Brain pericyte (primary cell): ENCODE measurements at regions not wholly inside any gene's neighbourhood (a gene's known extent, or its start where the extent isn't known, plus 50 kb on each side); places are given as distances from the start of the nearest gene placed in this dataset.

Experiments
- DNase-seq: peaks from one replicate; pipeline ENCODE4 v3.0.0-alpha.2; 2012; ENCODE audit warnings: low read depth, low spot score

- no peak for DNase-seq
These were observed 345.1 kb upstream of the CBLB start for GRCh38 chr3:106213954-106214353.

DNA sequence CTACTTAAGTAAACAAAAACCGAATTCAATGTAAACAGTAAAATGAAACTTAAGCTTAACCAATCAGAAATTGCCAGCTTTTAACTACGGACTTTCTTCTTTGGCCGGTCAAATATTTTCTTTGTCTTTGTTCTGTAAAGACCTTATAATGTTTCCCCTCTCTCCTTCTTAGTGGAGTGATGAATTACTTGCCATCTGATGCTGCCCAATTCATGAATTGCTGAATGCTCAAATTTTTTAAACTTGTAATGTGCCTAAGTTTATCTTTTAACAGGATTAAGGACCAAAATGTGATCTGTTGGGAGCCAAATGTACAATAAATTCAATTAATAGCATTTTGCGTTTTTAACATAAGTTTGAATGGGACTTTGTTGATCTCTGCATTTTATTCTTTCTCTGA lies 345.8 kb upstream of the CBLB start:
- DNase-seq = no peak

DNA sequence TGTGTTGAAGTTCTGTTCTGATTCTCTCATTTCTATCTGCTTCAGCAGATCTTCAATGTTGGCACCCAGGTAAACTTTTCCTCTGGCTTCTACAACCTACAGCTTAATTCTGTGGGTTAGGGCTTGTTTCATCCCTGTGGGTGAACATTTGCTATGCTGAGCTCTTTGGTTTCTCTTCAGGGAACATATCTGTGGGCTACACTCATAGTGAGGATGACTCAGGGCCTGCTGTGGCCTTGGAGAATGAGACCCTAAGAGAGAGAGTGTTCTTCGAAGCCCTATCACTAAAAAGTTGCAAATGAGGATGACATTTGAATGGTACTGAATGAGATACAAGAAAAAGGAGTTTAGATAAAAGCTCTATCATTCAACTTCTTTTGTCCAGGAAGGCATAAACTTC lies 346.2 kb upstream of the CBLB start:
- DNase-seq = no peak

- no peak for DNase-seq
These were observed 348.9 kb upstream of the CBLB start for GRCh38 chr3:106217745-106218144.

DNA sequence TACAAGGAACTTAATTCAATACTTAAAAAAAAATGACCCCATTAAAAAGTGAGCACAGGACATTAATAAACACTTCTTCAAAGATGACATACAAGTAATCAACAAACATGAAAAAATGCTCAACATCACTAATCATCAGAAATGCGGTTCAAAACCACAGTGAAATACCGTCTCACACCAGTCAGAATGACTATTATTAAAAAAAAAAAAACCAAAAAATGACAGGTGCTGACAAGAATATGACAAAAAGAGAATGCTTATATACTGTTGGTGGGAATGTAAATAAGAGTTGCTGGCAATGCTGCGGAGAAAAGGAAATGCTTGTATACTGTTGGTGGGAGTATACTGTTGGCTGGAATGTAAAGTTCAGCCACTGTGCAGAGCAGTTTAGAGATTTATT lies 358.3 kb upstream of the CBLB start:
- DNase-seq = no peak

DNA sequence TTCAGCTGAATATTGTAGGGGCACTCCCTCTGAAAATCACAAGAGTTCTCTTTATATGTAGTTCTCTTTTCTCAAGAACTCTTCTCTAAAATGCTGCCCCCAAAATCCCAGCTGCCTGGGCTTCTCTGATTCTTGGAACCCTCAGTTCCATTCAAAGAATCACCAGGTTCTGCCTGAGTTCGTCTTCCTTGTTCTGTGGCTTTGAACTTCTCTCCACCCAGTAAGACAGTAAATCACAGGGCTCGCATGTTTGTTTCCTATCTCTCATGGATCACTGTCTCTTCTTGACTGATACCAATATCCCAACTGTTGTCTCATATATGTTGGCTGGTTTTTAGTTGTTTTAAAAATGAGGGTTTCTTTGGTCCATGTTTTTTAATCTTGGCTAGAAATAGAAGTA lies 359.5 kb upstream of the CBLB start:
- no peak for DNase-seq

- DNase-seq = no peak
These were observed 360.9 kb upstream of the CBLB start for GRCh38 chr3:106229495-106230278.

DNA sequence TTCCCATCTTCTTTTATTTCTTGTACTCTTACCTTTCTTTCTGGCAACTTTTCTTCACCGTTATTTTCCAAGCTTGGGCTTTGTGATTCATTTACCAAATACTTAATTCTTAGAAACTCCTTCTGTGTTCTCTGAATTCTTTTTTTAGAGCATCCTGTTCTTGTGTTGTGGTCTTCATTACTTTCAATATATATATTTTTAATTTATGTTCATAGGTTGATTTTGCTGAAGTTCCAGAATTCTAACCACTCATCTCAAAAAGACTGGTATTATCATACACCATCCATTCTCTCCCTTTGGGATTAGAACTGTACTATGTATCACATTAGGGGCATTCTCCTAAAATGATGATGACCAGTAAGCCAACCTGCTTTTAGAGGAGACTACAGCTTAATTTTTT lies 362.3 kb upstream of the CBLB start:
- DNase-seq = no peak

- no peak for DNase-seq
These were observed 364.1 kb upstream of the CBLB start for GRCh38 chr3:106232956-106233355.

DNA sequence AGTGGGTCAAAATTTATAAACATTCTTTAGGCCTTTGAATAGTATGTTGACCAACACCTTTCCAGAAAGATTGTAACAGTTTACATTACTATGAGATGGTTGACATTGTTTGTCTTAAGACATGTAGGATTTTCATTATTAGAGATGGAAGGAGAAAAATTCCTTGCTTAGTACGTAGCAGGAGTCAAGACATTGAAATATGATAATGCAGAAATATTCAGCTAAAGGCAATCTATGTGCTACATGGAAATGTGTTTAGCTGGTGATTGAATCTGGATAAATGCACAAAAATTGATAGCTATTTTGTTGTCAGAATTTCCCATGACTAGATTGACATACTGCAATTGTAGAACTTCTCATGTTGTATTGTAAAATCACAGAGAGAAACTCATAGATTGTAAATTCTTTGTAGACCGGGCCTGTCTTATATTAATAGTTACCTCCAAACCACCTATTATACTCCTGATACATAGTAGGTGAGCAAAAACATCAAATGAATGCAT lies 370.4 kb upstream of the CBLB start:
- DNase-seq = no peak

- DNase-seq = no peak
These were observed 372.8 kb upstream of the CBLB start for GRCh38 chr3:106241593-106241992.

DNA sequence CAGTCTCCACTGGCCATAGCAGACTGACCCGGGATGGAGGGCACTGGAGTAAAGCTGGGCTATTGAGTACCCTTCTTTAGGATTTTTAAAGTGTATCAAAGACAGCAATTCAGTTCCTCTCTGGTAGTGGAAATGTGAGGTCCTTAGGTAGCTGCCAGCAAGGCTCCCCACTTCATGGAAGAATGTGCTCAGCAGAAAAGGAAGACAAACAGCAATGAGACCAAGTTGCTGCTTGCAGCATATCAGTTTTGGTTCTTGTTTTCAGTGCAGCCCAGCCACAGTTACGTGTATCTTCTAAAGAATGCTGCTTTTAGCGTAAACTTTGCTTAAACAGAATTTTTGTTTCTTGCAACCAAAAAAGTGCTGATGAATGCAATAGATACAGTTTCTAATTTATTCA lies 374.0 kb upstream of the CBLB start:
- no peak for DNase-seq

GRCh38 chr3:106245400-106245799 lies 376.6 kb upstream of the CBLB start:
- no peak for DNase-seq

- DNase-seq = no peak
These were observed 379.3 kb upstream of the CBLB start for GRCh38 chr3:106247902-106248684.

GRCh38 chr3:106249159-106249558 lies 380.3 kb upstream of the CBLB start:
- DNase-seq = no peak

GRCh38 chr3:106249981-106250380 lies 381.2 kb upstream of the CBLB start:
- DNase-seq = no peak

- no peak for DNase-seq
These were observed 382.5 kb upstream of the CBLB start for GRCh38 chr3:106251160-106251892.

- DNase-seq = no peak
These were observed 387.0 kb upstream of the CBLB start for GRCh38 chr3:106255870-106256248.

- DNase-seq = no peak
These were observed 387.6 kb upstream of the CBLB start for GRCh38 chr3:106256249-106256957.

GRCh38 chr3:106257172-106257571 lies 388.4 kb upstream of the CBLB start:
- DNase-seq = no peak

DNA sequence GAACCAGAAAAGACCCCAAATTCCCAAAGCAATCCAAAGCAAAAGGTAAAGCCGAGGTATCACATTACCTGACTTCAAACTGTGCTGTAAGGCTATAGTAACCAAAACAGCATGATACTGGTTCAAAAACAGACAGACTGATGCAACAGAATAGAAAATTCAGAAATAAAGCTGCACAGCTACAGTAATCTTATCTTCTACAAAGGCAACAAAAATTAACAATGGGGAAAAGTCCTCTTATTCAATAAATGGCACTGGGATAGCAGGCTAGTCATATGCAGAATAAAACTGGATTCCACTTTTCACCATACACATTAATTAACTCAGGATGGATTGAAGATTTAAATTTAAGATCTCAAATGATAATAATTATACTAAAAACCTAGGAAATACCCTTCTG lies 392.6 kb upstream of the CBLB start:
- no peak for DNase-seq
